NCI-H146 (cell line): ENCODE measurements at regions not wholly inside any gene's neighbourhood (a gene's known extent, or its start where the extent isn't known, plus 50 kb on each side); places are given as distances from the start of the nearest gene placed in this dataset.

ENCODE experiments used
- DNase-seq: peaks from one replicate; lab custom pipeline; 2025; lab: John Stamatoyannopoulos, UW

GRCh38 chr2:215717501-215718381, 281.9 kb upstream of the FN1 start:
- no peak for DNase-seq

GRCh38 chr2:215716956-215717355, 281.1 kb upstream of the FN1 start:
- DNase-seq: no peak

GRCh38 chr2:215712871-215713790, 277.3 kb upstream of the FN1 start:
- no peak for DNase-seq

- DNase-seq: no peak
These were observed 276.5 kb upstream of the FN1 start for GRCh38 chr2:215712219-215712868.

GRCh38 chr2:215711471-215712034, 275.7 kb upstream of the FN1 start:
- no peak for DNase-seq

GRCh38 chr2:215707608-215708007, 271.7 kb upstream of the FN1 start:
- DNase-seq: no peak

GRCh38 chr2:215705771-215706361, 270.0 kb upstream of the FN1 start:
- DNase-seq: no peak

GRCh38 chr2:215705281-215705680, 269.4 kb upstream of the FN1 start:
- no peak for DNase-seq

- DNase-seq: no peak
These were observed 266.4 kb upstream of the FN1 start for GRCh38 chr2:215702116-215702902.

GRCh38 chr2:215699700-215700538, 264.1 kb upstream of the FN1 start:
- DNase-seq: no peak

- DNase-seq: no peak
These were observed 263.1 kb upstream of the FN1 start for GRCh38 chr2:215699018-215699417.

- no peak for DNase-seq
These were observed 262.7 kb upstream of the FN1 start for GRCh38 chr2:215698566-215698965.

GRCh38 chr2:215697496-215697895, 261.6 kb upstream of the FN1 start:
- no peak for DNase-seq

GRCh38 chr2:215697003-215697402, 261.1 kb upstream of the FN1 start:
- no peak for DNase-seq

- no peak for DNase-seq
These were observed 260.0 kb upstream of the FN1 start for GRCh38 chr2:215695861-215696260.

GRCh38 chr2:215693999-215694580, 258.2 kb upstream of the FN1 start:
- no peak for DNase-seq

GRCh38 chr2:215693193-215693998, 257.5 kb upstream of the FN1 start:
- no peak for DNase-seq

- no peak for DNase-seq
These were observed 256.7 kb upstream of the FN1 start for GRCh38 chr2:215692387-215693079.
